PC-3 (cell line): ENCODE measurements at regions not wholly inside any gene's neighbourhood (a gene's known extent, or its start where the extent isn't known, plus 50 kb on each side); places are given as distances from the start of the nearest gene placed in this dataset.
A peak's percentile ranks its signal among the peaks of the same experiment; 100 is the strongest.

ENCODE experiments used
- ATAC-seq: fragments of 200-7000 bp; cut with Tn5 transposase; 2 replicates; pipeline ENCODE4 v1.9.1; 2020; ENCODE audit warnings: mild to moderate bottlenecking, moderate library complexity
- BruUV-seq: library from RNA; stranded (reverse); fragments of 400-500 nt; replicated peaks from 2 replicates; lab custom pipeline; 2021; lab: Mats Ljungman, UMichigan
- CTCF ChIA-PET: fragments of 300-600 bp; sonication (Branson Sonifier 250); formaldehyde crosslinking; loops from one replicate; lab custom pipeline; 2022; ENCODE audit warnings: antibody characterized with exemption; lab: Charles Lee
- POLR2A ChIA-PET: fragments of 300-600 bp; sonication (Branson Sonifier 250); formaldehyde crosslinking; loops from one replicate; lab custom pipeline; 2022; ENCODE audit warnings: antibody characterized with exemption; ENCODE audit not compliant: unreplicated experiment; lab: Charles Lee
- DNase-seq: peaks from one replicate; pipeline ENCODE4 v3.0.0-alpha.2; 2015
- H2AFZ ChIP-seq: fragments of 300-600 bp; sonication (generic); 2 replicates; pipeline ENCODE4 v1.6.0; 2016; ENCODE audit warnings: antibody characterized with exemption, low read length
- H3F3A ChIP-seq: fragments of 300-600 bp; sonication (generic); one replicate; pipeline ENCODE4 v1.6.0; 2017; ENCODE audit warnings: antibody characterized with exemption, low read length, control low read depth, mild to moderate bottlenecking; ENCODE audit not compliant: unreplicated experiment
- H3K27ac ChIP-seq: fragments of 300-600 bp; sonication (generic); 2 replicates; pipeline ENCODE4 v1.5.1; 2016; ENCODE audit warnings: mild to moderate bottlenecking, low read length
- H3K27me3 ChIP-seq: fragments of 300-600 bp; sonication (generic); 2 replicates; pipeline ENCODE4 v1.6.1; 2016; ENCODE audit warnings: low read length, mixed read lengths
- H3K36me3 ChIP-seq: fragments of 300-600 bp; sonication (generic); 2 replicates; pipeline ENCODE4 v1.6.1; 2016; ENCODE audit warnings: low read depth, mixed run types, low read length, mixed read lengths
- H3K4me1 ChIP-seq: fragments of 300-600 bp; sonication (generic); 2 replicates; pipeline ENCODE4 v1.5.1; 2016; ENCODE audit warnings: low read length; ENCODE audit not compliant: insufficient read depth
- H3K4me2 ChIP-seq: fragments of 300-600 bp; sonication (generic); 2 replicates; pipeline ENCODE4 v1.6.0; 2016; ENCODE audit warnings: low read length
- H3K4me3 ChIP-seq: fragments of 300-600 bp; sonication (generic); 2 replicates; pipeline ENCODE4 v1.5.1; 2016; ENCODE audit warnings: mild to moderate bottlenecking, low read length, mixed read lengths
- H3K79me2 ChIP-seq: fragments of 300-600 bp; sonication (generic); 2 replicates; pipeline ENCODE4 v1.6.1; 2017; ENCODE audit warnings: low read length, mixed read lengths
- H3K9ac ChIP-seq: fragments of 300-600 bp; sonication (generic); 2 replicates; pipeline ENCODE4 v1.6.0; 2016; ENCODE audit warnings: mild to moderate bottlenecking, low read length
- H3K9me2 ChIP-seq: fragments of 300-600 bp; sonication (generic); replicated peaks from 2 replicates; pipeline ENCODE4 v1.6.1; 2016; ENCODE audit warnings: mixed run types, low read length, mixed read lengths
- H3K9me3 ChIP-seq: fragments of 300-600 bp; sonication (generic); 2 replicates; pipeline ENCODE4 v1.6.1; 2016; ENCODE audit warnings: low read length, mixed read lengths
- H4K20me1 ChIP-seq: fragments of 300-600 bp; sonication (generic); 2 replicates; pipeline ENCODE4 v1.6.1; 2016; ENCODE audit warnings: low read length, mixed read lengths
- EZH2 ChIP-seq: fragments of 300-600 bp; sonication (generic); IDR thresholded peaks from one replicate; pipeline ENCODE4 v1.6.1; 2017; ENCODE audit warnings: antibody characterized with exemption, mild to moderate bottlenecking, low read length; ENCODE audit not compliant: unreplicated experiment
- EZH2phosphoT487 ChIP-seq: fragments of 300-600 bp; sonication (generic); IDR thresholded peaks from 2 replicates; pipeline ENCODE4 v1.6.1; 2018; ENCODE audit warnings: mild to moderate bottlenecking, antibody characterized with exemption, low read length, borderline replicate concordance
- intact Hi-C: fragments of 100-400 bp; cut with micrococcal nuclease; formaldehyde crosslinking; loops from 2 replicates; pipeline ENCODE4 v1.9.0; 2023
- TF ChIP-seq, protein P1 (sequence below): fragments of 300-600 bp; sonication (generic); conservative IDR thresholded peaks from 2 replicates; pipeline ENCODE4 v1.5.1; 2017; ENCODE audit warnings: antibody characterized with exemption, low read depth, mild to moderate bottlenecking, low read length

DNA sequence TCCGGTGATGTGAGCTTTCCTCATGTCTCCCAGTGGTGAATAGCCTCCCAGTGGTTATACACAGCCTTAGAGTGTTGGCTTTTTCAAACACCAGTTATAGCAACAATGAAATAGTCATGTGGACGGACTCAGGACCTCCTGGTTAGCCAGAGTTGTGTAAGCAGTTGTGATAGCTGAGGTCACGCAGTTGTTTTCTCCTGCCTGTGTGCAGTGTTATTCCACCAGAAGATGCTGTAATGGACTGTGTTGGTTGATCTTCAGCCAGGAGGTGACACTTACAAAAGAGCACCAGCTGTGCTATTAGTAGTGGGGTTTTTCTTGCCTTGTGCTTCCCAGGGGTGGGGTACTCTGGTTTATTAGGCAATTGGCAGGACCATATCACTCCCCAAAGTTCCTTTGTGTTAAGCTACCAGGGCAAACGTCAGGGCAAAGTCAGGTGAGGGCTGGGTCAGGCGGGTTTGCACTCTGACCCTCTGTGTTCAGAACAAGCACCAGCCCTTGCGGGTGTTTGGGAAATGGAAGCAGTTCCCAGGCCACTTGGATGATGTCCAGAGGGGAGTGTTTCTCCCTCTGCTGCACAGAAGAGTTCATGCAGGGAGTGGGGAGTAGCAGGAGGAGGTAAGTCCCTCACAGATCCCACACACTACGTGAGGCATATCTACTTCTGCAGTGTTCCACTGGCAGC lies 252.6 kb downstream of the TMEM47 start:
- Histone ChIP-seq H3F3A (no peaks in the 10 kb centered on the region), H4K20me1 (no peaks in the 10 kb centered on the region), H3K27me3 (no peaks in the 10 kb centered on the region), H3K4me1 (no peaks in the 10 kb centered on the region), H3K36me3 (no peaks in the 10 kb centered on the region), H3K27ac (no peak overlapping the region), H3K4me3 (no peak overlapping the region), H3K4me2 (no peak overlapping the region), H2AFZ (no peak overlapping the region), H3K9ac (no peak overlapping the region), H3K79me2 (no peaks in the 10 kb centered on the region), H3K9me3 (no peaks in the 10 kb centered on the region), H3K9me2 (no peaks in the 10 kb centered on the region)
- ChIA-PET POLR2A (no interaction called here), CTCF (no interaction called here)
- TF ChIP-seq, protein P1, sequence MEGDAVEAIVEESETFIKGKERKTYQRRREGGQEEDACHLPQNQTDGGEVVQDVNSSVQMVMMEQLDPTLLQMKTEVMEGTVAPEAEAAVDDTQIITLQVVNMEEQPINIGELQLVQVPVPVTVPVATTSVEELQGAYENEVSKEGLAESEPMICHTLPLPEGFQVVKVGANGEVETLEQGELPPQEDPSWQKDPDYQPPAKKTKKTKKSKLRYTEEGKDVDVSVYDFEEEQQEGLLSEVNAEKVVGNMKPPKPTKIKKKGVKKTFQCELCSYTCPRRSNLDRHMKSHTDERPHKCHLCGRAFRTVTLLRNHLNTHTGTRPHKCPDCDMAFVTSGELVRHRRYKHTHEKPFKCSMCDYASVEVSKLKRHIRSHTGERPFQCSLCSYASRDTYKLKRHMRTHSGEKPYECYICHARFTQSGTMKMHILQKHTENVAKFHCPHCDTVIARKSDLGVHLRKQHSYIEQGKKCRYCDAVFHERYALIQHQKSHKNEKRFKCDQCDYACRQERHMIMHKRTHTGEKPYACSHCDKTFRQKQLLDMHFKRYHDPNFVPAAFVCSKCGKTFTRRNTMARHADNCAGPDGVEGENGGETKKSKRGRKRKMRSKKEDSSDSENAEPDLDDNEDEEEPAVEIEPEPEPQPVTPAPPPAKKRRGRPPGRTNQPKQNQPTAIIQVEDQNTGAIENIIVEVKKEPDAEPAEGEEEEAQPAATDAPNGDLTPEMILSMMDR, result no peak
- TF ChIP-seq EZH2 (no peak), EZH2phosphoT487 (no peak)
- intact Hi-C loops, result no loop called here
- no peak for DNase-seq
- no peak for ATAC-seq
- BruUV-seq, result no TSS peak

DNA sequence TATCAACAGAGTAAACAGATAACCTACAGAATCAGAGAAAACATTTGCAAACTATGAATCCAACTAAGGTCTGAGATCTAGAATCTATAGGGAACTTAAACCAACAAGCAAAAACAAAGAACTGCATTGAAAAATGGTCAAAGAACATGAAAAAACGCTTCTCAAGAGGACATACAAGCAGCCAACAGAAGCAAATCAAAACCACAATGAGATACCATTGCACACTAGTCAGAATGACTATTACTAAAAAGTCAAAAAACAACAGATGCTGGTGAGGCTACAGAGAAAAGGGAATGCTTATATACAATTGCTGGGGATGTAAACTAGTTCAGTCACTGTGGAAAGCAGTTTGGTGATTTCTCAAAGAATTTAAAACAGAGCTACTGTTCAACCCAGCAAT lies 255.7 kb downstream of the TMEM47 start:
- ChIA-PET CTCF (no interaction called here), POLR2A (no interaction called here)
- H3K79me2 ChIP-seq, result no peaks in the 10 kb centered on the region
- H3K9me2 ChIP-seq, result no peaks in the 10 kb centered on the region
- no peaks in the 10 kb centered on the region for H3F3A ChIP-seq
- H3K27ac ChIP-seq, result no peak overlapping the region
- H3K9me3 ChIP-seq, result no peaks in the 10 kb centered on the region
- no peak for ATAC-seq
- H3K36me3 ChIP-seq, result no peaks in the 10 kb centered on the region
- intact Hi-C loops, result no loop called here
- BruUV-seq, result no TSS peak
- H4K20me1 ChIP-seq, result no peaks in the 10 kb centered on the region
- no peaks in the 10 kb centered on the region for H3K4me1 ChIP-seq
- no peak for DNase-seq
- H3K4me3 ChIP-seq, result no peak overlapping the region
- no peak overlapping the region for H2AFZ ChIP-seq
- no peaks in the 10 kb centered on the region for H3K27me3 ChIP-seq
- H3K4me2 ChIP-seq, result no peak overlapping the region
- TF ChIP-seq, protein P1, result no peak
- TF ChIP-seq EZH2 (no peak), EZH2phosphoT487 (no peak)
- no peak overlapping the region for H3K9ac ChIP-seq

DNA sequence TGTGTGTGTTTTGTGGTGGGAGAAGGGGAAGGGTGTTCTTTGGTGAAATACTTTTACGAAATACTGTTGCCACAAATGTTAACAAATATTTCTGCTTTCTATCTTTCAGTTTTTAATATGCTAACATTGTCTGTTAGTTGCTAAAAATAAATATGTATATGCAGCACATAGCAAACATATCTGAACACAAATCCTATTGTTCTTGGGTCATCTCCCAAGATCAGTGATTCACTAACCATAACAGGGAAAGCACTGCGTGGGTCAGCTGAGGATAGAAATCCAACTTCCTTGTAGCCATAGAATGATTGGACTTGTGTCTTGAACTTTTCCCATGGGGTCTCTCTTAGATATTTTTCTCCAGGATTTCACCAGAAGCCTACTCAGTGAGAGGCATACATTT lies 250.3 kb upstream of the FAM47A start:
- H3K4me3 ChIP-seq, result no peak overlapping the region
- no peak overlapping the region for H3K27ac ChIP-seq
- ChIA-PET POLR2A (no interaction called here), CTCF (no interaction called here)
- H3F3A ChIP-seq, result no peaks in the 10 kb centered on the region
- H3K9ac ChIP-seq, result no peak overlapping the region
- intact Hi-C loops, result no loop called here
- TF ChIP-seq, protein P1, result no peak
- TF ChIP-seq EZH2 (no peak), EZH2phosphoT487 (no peak)
- no peaks in the 10 kb centered on the region for H4K20me1 ChIP-seq
- no peaks in the 10 kb centered on the region for H3K36me3 ChIP-seq
- peak; percentile 31 for DNase-seq
- no peak overlapping the region for H3K4me2 ChIP-seq
- no peaks in the 10 kb centered on the region for H3K79me2 ChIP-seq
- H3K27me3 ChIP-seq, result no peaks in the 10 kb centered on the region
- H3K9me2 ChIP-seq, result no peaks in the 10 kb centered on the region
- no peaks in the 10 kb centered on the region for H3K9me3 ChIP-seq
- H2AFZ ChIP-seq, result no peak overlapping the region
- no TSS peak for BruUV-seq
- ATAC-seq, result no peak
- H3K4me1 ChIP-seq, result no peaks in the 10 kb centered on the region; the same call in 1 of the 2 replicates
